Retinal pigment epithelial cell (primary cell): ENCODE measurements at regions not wholly inside any gene's neighbourhood (a gene's known extent, or its start where the extent isn't known, plus 50 kb on each side); places are given as distances from the start of the nearest gene placed in this dataset.

ENCODE experiments used
- DNase-seq: peaks from one replicate; pipeline ENCODE4 v3.0.0-alpha.2; 2010; ENCODE audit warnings: low read depth
- H3K4me3 ChIP-seq: 2 replicates; pipeline ENCODE4 v1.5.1; 2011; ENCODE audit warnings: mild to moderate bottlenecking, low read length, control low read depth, moderate library complexity
- CTCF ChIP-seq: conservative IDR thresholded peaks from 2 replicates; pipeline ENCODE4 v1.5.1; 2011; ENCODE audit warnings: low read depth, low read length, control low read depth, inconsistent platforms

- TF ChIP-seq CTCF = no peak
- no peak overlapping the region for H3K4me3 ChIP-seq
- DNase-seq = no peak
Measured at GRCh38 chr2:94939349-94939748, 68.1 kb downstream of the TEKT4 start.

- DNase-seq = no peak
- no peak for TF ChIP-seq CTCF
- no peak overlapping the region for H3K4me3 ChIP-seq
Measured at GRCh38 chr2:94947097-94948016, 76.1 kb downstream of the TEKT4 start.

- DNase-seq = no peak
- no peak overlapping the region for H3K4me3 ChIP-seq
- no peak for TF ChIP-seq CTCF
Measured at GRCh38 chr2:94955702-94956101, 69.8 kb upstream of the MAL start.

GRCh38 chr2:94956797-94957391 lies 68.6 kb upstream of the MAL start:
- TF ChIP-seq CTCF = peak; percentile 95
- DNase-seq = no peak
- no peak overlapping the region for H3K4me3 ChIP-seq

- DNase-seq = no peak
- no peak for TF ChIP-seq CTCF
- no peak overlapping the region for H3K4me3 ChIP-seq
Measured at GRCh38 chr2:94958245-94958644, 67.3 kb upstream of the MAL start.

- TF ChIP-seq CTCF = no peak
- DNase-seq = no peak
Measured at GRCh38 chr2:94960266-94960665, 65.2 kb upstream of the MAL start.

GRCh38 chr2:94960751-94961150 lies 64.8 kb upstream of the MAL start:
- DNase-seq = no peak
- TF ChIP-seq CTCF = no peak
- no peak overlapping the region for H3K4me3 ChIP-seq

More at GRCh38 chr2:94960266-94960665, 65.2 kb upstream of the MAL start:
- H3K4me3 ChIP-seq = no peak overlapping the region
